Activated B cell treated with CpG ODN at 0.5 μM for 24 hours (primary cell): ENCODE measurements at regions not wholly inside any gene's neighbourhood (a gene's known extent, or its start where the extent isn't known, plus 50 kb on each side); places are given as distances from the start of the nearest gene placed in this dataset.

Source experiments
- ATAC-seq: fragments of 200-7000 bp; cut with Tn5 transposase; one replicate; pipeline ENCODE4 v1.10.0; 2021; ENCODE audit warnings: low read depth, mild to moderate bottlenecking, moderate library complexity
- CTCF ChIA-PET: fragments of 350-600 bp; sonication (Branson Sonifier 250); formaldehyde crosslinking; loops from one replicate; lab custom pipeline; 2021; ENCODE audit warnings: antibody characterized with exemption; lab: Charles Lee
- POLR2A ChIA-PET: fragments of 350-600 bp; sonication (Branson Sonifier 250); formaldehyde crosslinking; loops from one replicate; lab custom pipeline; 2021; ENCODE audit warnings: antibody characterized with exemption; lab: Charles Lee
- DNase-seq: peaks from one replicate; pipeline ENCODE4 v3.0.0; 2022
- H3K27ac Mint-ChIP-seq: one replicate; pipeline ENCODE4 v1.8.0; 2020; ENCODE audit warnings: mixed read lengths
- H3K27me3 Mint-ChIP-seq: one replicate; pipeline ENCODE4 v1.8.0; 2021; ENCODE audit warnings: mixed read lengths
- H3K36me3 Mint-ChIP-seq: one replicate; pipeline ENCODE4 v1.8.0; 2021; ENCODE audit warnings: low read depth, mixed read lengths
- H3K4me1 Mint-ChIP-seq: one replicate; pipeline ENCODE4 v1.8.0; 2021; ENCODE audit warnings: mixed read lengths
- H3K4me3 Mint-ChIP-seq: one replicate; pipeline ENCODE4 v1.8.0; 2020; ENCODE audit warnings: mild to moderate bottlenecking, mixed read lengths
- H3K9me3 Mint-ChIP-seq: one replicate; pipeline ENCODE4 v1.8.0; 2020; ENCODE audit warnings: mixed read lengths
- intact Hi-C: fragments of 100-400 bp; cut with micrococcal nuclease; formaldehyde crosslinking; loops from one replicate; pipeline ENCODE4 v1.15.1; 2024
- TF ChIP-seq, protein P1 (sequence below): fragments of 200-600 bp; IDR thresholded peaks from one replicate; pipeline ENCODE4 v1.8.0; 2022; ENCODE audit warnings: antibody characterized with exemption, mild to moderate bottlenecking

DNA sequence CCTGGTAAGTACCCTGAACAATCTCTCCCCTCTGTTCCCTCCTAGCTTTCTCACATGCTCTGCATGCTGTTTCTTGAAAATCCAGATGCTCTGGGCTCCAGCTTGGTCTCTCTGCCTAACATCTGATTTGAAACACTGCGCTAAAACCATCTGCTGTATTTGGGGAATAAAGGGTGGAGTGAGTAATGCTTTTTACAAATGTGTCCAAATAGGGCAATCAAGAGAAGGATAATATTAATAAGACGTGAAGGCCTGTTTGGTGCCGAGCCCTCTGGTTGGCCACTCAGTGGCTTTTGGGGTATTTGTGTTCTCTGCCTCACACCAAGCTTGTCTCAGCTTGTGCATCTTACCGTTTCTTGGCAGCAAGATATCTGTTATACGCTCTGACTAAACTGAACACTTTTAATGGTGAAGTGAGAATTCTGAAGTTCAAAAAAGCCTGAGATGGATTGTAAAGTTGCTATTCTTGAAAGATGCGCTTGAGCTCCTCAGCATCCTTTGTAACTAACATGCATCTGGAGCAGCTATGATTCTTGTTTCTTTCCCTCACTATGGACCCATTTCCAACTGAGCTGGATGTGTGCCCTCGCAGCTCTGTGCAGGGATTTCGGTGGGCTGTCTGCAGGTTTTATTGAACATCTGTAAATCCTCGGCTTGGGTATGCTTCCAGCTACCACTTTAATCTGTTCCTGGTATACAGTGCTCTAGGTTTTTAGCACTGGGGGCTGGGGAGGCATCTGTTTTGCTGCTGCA, 269.4 kb downstream of the RWDD3 start:
- ChIA-PET POLR2A (no interaction called here), CTCF (no interaction called here)
- DNase-seq (no peak), ATAC-seq (no peak)
- no peaks in the 10 kb centered on the region for H3K27me3 Mint-ChIP-seq
- H3K36me3 Mint-ChIP-seq: no peaks in the 10 kb centered on the region
- intact Hi-C loops: no loop called here
- no peak overlapping the region for H3K4me3 Mint-ChIP-seq
- no peaks in the 10 kb centered on the region for H3K4me1 Mint-ChIP-seq
- H3K9me3 Mint-ChIP-seq: no peaks in the 10 kb centered on the region
- TF ChIP-seq, protein P1, sequence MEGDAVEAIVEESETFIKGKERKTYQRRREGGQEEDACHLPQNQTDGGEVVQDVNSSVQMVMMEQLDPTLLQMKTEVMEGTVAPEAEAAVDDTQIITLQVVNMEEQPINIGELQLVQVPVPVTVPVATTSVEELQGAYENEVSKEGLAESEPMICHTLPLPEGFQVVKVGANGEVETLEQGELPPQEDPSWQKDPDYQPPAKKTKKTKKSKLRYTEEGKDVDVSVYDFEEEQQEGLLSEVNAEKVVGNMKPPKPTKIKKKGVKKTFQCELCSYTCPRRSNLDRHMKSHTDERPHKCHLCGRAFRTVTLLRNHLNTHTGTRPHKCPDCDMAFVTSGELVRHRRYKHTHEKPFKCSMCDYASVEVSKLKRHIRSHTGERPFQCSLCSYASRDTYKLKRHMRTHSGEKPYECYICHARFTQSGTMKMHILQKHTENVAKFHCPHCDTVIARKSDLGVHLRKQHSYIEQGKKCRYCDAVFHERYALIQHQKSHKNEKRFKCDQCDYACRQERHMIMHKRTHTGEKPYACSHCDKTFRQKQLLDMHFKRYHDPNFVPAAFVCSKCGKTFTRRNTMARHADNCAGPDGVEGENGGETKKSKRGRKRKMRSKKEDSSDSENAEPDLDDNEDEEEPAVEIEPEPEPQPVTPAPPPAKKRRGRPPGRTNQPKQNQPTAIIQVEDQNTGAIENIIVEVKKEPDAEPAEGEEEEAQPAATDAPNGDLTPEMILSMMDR: no peak
- no peak overlapping the region for H3K27ac Mint-ChIP-seq

DNA sequence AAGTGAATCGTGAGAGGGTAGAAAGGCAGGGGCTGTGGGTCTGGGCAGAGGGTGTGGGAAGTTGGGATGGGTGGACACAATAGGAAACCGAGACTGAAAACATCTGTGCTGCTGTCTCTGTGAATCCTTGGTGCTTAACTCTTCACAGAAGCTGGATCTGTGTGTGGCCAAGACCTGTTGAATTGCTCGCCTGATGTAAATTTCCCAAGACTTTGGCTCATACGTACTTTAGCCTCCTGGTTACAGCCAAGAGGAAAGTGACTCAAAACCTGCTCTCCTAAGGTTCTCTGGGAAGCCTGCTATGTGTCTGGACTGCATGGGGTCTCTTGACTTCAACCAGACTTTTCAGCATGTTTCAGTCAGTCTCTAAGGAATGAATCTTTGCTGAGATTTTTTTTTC, 270.3 kb downstream of the RWDD3 start:
- Mint-ChIP-seq H3K27ac (no peak overlapping the region), H3K27me3 (no peaks in the 10 kb centered on the region), H3K4me1 (no peaks in the 10 kb centered on the region), H3K36me3 (no peaks in the 10 kb centered on the region), H3K9me3 (no peaks in the 10 kb centered on the region), H3K4me3 (no peak overlapping the region)
- POLR2A ChIA-PET: no interaction called here
- DNase-seq: no peak
- CTCF ChIA-PET: no interaction called here
- TF ChIP-seq, protein P1: no peak
- no peak for ATAC-seq
- intact Hi-C loops: no loop called here

DNA sequence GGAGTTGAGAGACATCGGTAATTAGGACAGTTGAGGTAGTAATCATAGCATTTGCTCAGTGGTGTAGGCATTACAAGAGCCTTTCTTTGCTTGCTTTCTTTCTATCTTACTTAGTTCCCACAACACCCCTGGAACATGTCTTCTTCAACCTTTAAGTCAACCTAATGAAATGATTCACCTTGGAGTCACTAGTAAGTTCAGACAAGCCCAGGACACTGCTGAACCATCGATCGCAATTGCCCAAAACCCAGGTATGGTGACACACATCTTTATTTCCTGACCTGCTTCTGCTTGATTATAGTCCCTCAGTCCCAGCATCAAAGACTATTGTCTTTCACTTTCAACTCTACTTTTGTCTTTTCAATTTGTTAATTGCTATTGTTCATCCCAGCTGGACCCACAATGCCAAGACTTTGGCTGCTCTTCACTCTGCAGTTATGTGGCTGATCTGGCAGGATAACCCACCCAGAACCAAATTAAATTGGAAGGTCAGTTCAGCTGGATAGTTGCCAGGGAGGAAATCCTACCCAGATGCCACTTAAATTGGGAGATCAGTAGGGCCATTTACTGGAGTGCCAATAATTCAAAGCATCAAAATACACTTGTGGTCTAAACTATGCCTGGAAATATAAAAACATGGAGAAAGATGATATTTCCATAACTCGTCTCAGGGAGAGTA, 272.9 kb downstream of the RWDD3 start:
- Mint-ChIP-seq H3K36me3 (no peaks in the 10 kb centered on the region), H3K4me3 (no peak overlapping the region), H3K4me1 (no peaks in the 10 kb centered on the region), H3K27ac (no peak overlapping the region), H3K9me3 (no peaks in the 10 kb centered on the region), H3K27me3 (no peaks in the 10 kb centered on the region)
- DNase-seq (no peak), ATAC-seq (no peak)
- intact Hi-C loops: no loop called here
- POLR2A ChIA-PET: no interaction called here
- TF ChIP-seq, protein P1: no peak
- CTCF ChIA-PET: no interaction called here

DNA sequence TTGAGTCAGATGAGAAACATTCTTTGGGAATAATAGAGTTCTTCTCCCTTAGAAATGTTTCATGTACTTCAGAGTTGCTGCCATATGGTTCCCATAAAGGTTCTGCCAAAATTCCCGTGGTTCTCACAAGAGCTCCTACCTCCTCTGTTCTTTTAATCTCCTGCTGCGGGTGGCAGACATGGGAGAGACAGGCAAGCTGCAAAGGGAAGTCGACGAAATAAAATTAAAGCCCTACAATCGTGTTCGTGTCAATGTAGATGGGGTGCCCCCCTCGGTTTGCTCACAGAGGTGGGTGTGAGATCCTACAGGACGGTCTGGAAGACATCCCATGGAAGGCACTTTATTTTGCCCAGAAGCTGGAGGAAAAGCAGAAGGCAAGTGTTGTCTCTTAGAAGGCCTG, 276.0 kb downstream of the RWDD3 start:
- ATAC-seq (no peak), DNase-seq (no peak)
- H3K4me1 Mint-ChIP-seq: no peaks in the 10 kb centered on the region
- intact Hi-C loops: no loop called here
- H3K27ac Mint-ChIP-seq: no peak overlapping the region
- H3K9me3 Mint-ChIP-seq: no peaks in the 10 kb centered on the region
- no peaks in the 10 kb centered on the region for H3K36me3 Mint-ChIP-seq
- POLR2A ChIA-PET: no interaction called here
- no peaks in the 10 kb centered on the region for H3K27me3 Mint-ChIP-seq
- CTCF ChIA-PET: no interaction called here
- H3K4me3 Mint-ChIP-seq: no peak overlapping the region
- TF ChIP-seq, protein P1: no peak

DNA sequence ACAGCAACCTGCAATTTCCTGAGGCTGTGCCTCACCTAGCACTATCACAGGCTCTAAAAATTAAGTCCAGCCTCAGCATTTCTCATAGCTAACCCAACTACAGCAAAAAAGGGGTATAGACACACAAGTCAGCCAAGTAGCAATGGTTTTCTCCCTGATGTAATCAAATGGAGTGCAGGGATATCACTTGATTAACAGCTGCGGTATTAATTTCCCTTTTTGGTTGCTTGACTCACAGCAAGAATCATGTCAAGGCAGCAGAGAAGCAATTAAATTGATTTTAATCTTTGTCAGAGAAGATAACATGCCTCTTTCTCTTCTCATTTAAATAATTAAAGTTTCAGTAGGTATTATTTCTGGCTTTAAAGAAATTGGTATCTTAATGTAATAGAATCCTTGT, 278.9 kb downstream of the RWDD3 start:
- H3K4me1 Mint-ChIP-seq: no peaks in the 10 kb centered on the region
- no peak overlapping the region for H3K27ac Mint-ChIP-seq
- DNase-seq: no peak
- TF ChIP-seq, protein P1: no peak
- no peak overlapping the region for H3K4me3 Mint-ChIP-seq
- no peaks in the 10 kb centered on the region for H3K27me3 Mint-ChIP-seq
- no peak for ATAC-seq
- peaks cover 6% of the 10 kb centered on the region for H3K9me3 Mint-ChIP-seq
- intact Hi-C loops: no loop called here
- ChIA-PET POLR2A (no interaction called here), CTCF (no interaction called here)
- H3K36me3 Mint-ChIP-seq: no peaks in the 10 kb centered on the region
